GM12801 (cell line): ENCODE measurements at regions not wholly inside any gene's neighbourhood (a gene's known extent, or its start where the extent isn't known, plus 50 kb on each side); places are given as distances from the start of the nearest gene placed in this dataset.

Experiments used
- TF ChIP-seq, protein P1 (sequence below): IDR thresholded peaks from one replicate; pipeline ENCODE4 v1.5.1; 2011; ENCODE audit warnings: control low read depth; ENCODE audit not compliant: insufficient read length; ENCODE audit errors: extremely low read depth

DNA sequence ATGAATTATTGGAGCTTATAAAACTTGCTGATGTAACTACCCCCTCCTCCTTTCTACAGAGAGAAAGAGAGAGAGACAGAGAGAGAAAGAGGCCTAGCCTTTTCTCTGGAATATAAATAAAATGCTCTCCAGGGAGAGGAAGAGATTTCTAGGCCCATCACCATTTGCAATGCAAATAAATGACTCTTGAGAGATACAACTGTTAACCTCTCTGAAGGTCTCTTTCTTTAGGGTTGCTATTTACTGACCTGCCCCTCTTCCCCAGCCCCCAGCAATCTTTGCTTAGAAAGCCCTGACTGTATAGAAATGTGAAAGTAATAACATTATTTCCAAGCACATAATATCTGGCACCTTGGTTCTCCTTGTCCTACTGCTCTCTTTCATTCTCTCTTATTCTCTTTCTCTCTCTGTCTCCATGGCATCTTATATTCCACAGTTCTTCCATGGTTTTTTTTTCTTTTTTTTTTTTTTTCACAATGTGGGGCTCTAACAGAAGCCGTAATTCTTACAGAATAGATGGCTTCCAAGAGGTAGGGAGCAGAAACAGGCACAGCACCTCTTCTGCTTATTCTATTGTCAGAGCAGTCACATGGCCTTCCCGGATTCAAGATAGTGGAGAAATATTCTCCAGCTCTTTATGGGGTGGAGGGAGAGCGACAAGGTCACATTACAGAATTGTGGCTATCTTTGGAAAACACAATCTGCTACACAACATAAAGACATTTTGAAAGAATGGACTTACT, 1087.9 kb upstream of the NUDT12 start:
- TF ChIP-seq, protein P1, sequence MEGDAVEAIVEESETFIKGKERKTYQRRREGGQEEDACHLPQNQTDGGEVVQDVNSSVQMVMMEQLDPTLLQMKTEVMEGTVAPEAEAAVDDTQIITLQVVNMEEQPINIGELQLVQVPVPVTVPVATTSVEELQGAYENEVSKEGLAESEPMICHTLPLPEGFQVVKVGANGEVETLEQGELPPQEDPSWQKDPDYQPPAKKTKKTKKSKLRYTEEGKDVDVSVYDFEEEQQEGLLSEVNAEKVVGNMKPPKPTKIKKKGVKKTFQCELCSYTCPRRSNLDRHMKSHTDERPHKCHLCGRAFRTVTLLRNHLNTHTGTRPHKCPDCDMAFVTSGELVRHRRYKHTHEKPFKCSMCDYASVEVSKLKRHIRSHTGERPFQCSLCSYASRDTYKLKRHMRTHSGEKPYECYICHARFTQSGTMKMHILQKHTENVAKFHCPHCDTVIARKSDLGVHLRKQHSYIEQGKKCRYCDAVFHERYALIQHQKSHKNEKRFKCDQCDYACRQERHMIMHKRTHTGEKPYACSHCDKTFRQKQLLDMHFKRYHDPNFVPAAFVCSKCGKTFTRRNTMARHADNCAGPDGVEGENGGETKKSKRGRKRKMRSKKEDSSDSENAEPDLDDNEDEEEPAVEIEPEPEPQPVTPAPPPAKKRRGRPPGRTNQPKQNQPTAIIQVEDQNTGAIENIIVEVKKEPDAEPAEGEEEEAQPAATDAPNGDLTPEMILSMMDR: no peak

DNA sequence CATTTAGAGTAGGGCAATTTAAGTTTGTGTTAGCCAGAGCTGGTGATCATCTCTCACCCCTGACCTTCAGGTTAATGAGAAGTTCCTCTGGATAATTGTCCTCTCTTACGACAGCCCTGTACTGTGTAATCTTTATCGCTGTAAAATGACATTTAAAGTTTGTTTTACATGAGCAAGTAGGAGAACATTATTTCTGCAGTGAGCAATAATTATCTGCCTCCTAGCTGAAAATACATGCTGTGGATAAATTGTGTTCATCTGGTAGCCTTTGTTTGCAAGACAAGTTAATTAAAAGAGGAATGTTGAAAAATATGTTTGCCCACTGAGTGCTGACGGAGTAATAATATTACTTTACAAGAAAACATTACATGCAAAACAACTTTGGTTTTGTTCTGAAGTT, 1083.8 kb upstream of the NUDT12 start:
- TF ChIP-seq, protein P1: no peak

DNA sequence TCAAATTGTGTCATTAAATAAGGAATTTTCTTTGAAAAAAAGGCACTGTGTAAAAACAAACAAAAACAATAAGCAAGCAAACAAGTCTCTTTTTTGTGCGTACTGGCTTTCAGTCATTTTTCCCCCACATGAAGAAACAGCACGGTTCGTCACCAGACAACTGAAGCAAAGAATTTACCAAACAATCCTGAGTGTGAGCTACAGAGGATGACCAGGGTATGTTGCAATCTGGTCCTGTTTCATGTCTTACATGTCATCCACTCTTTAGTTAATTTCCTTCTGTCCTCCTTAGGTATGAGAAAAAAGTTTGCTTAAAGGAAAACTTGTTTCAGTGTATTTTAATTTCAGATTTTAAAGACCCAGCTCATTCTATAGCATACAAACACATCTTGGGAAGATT, 1080.7 kb upstream of the NUDT12 start:
- TF ChIP-seq, protein P1: no peak

DNA sequence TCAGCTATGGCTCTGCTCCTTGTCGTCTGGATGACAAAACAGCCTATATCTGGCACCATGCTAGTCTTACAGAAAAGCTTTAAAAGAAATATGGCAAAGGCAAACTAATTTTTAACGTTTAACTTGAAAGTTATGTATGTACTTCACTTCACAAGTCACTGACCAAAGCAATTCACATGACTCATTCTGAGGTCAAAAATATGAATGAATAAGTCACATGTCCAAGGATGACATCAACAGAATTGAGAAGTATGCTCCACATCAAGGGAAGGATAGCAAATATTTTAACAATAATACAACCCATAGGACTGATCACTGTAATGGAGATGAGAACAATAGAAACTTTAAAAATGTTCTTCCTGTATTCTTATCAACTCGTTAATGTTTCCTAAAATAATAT, 1072.6 kb upstream of the NUDT12 start:
- TF ChIP-seq, protein P1: no peak

DNA sequence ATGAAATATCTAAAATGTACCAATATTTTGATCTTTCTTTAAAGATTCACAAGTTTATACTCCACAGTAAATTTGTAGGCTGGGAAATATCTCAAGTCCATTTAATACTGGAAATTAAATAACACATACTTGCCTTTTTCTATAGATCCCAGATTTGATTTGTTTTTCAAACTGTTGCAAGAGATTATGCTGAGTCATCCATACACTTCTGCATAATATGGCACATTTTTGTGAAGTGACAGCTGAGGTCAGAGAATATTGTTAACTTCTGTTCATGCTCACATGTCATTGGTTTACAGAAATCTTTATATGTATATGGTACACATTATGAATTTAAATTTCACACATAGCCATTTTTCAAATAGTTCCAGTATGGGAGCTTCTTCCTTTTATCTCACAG, 1066.3 kb upstream of the NUDT12 start:
- TF ChIP-seq, protein P1: no peak

DNA sequence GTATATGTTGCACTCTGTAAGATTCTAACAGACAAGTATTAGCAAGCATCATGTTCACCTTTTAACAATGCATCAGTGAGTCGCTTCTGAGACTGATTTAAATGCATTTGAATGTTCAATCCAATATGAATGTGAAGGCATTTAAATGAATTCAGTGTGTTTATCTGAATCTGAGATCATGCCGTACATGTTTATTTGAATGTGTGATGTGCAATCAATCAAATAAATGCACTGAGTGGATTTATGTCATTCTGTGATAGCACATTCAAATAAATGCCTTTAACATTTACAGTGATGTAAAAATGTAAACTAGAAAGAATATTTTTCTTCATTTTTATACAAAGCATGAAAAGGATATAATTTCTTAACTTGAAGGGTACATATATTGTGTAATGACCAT, 1063.5 kb upstream of the NUDT12 start:
- TF ChIP-seq, protein P1: no peak

DNA sequence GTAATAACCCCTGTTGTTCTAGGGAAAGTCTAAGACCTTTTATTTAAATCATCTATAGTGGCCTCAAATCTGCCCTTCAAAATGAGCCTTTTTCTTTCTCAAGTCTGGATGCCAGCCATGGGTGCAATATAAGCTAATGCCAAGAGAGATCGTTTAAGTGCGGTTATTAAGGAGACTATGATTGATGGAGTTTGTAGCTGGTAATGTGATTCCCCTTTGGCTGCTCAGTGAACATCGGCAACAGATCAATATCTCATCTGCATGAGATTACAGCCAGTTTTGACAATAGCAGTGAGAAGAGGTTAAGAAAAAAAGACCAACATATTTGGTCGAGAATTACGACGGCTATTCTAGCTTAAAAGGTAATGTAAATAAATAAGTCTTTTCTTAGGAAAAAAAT, 1049.4 kb upstream of the NUDT12 start:
- TF ChIP-seq, protein P1: no peak
